CD14-positive monocyte (primary cell): ENCODE measurements at regions not wholly inside any gene's neighbourhood (a gene's known extent, or its start where the extent isn't known, plus 50 kb on each side); places are given as distances from the start of the nearest gene placed in this dataset.

Experiments
- DNase-seq, 3 donors: peaks; one replicate each; pipeline ENCODE4 v3.0.0-alpha.2; 2011 to 2022
- H2AFZ ChIP-seq: 2 replicates; pipeline ENCODE4 v1.6.0; 2012; ENCODE audit warnings: mild to moderate bottlenecking, low read depth, low read length, inconsistent platforms; ENCODE audit not compliant: insufficient read depth, poor library complexity, severe bottlenecking
- H3K27ac ChIP-seq, 2 donors: 1 replicate in 1 of 2; 2 replicates in 1 of 2; pipeline ENCODE4 v1.5.1; 2012 to 2013; ENCODE audit warnings: low read length in 2 of 2, control low read depth in 1 of 2, inconsistent platforms in 1 of 2, low read depth in 1 of 2, mild to moderate bottlenecking in 1 of 2
- H3K27me3 ChIP-seq, 2 donors: one replicate each; pipeline versions ENCODE4 v1.6.0 to v1.6.1; 2011 to 2013; ENCODE audit warnings: low read length in 2 of 2; ENCODE audit not compliant: control insufficient read depth in 2 of 2, insufficient read depth in 2 of 2
- H3K36me3 ChIP-seq, 2 donors: replicated peaks in 1 of 2; 1 replicate in 1 of 2; 2 replicates in 1 of 2; pipeline versions ENCODE4 v1.5.1 to v1.6.1; 2012 to 2013; ENCODE audit warnings: low read length in 2 of 2, control low read depth in 1 of 2, inconsistent platforms in 1 of 2, mild to moderate bottlenecking in 1 of 2; ENCODE audit not compliant: insufficient read depth in 2 of 2, control insufficient read depth in 1 of 2
- H3K4me1 ChIP-seq, 2 donors: 1 replicate in 1 of 2; 2 replicates in 1 of 2; pipeline versions ENCODE4 v1.5.1 to v1.6.1; 2012 to 2013; ENCODE audit warnings: low read length in 2 of 2, control low read depth in 1 of 2, inconsistent platforms in 1 of 2, mild to moderate bottlenecking in 1 of 2, moderate library complexity in 1 of 2; ENCODE audit not compliant: insufficient read depth in 2 of 2, control insufficient read depth in 1 of 2
- H3K4me2 ChIP-seq: replicated peaks from 2 replicates; pipeline ENCODE3; 2012; ENCODE audit warnings: low read length, moderate library complexity, mild to moderate bottlenecking; ENCODE audit not compliant: poor library complexity, severe bottlenecking; ENCODE audit errors: extremely low read depth
- H3K4me3 ChIP-seq, 3 experiments: fragments of 200-600 bp in 1 of 3; sonication (generic) in 1 of 3; replicated peaks in 1 of 3; 1 replicate in 2 of 3; 2 replicates in 1 of 3; pipeline ENCODE4 v1.5.1; 2011 to 2013; ENCODE audit warnings: low read length in 3 of 3, mild to moderate bottlenecking in 3 of 3, control low read depth in 2 of 3, low read depth in 2 of 3, inconsistent platforms in 1 of 3, moderate library complexity in 1 of 3
- H3K79me2 ChIP-seq: 2 replicates; pipeline ENCODE4 v1.6.0; 2012; ENCODE audit warnings: mild to moderate bottlenecking, control low read depth, inconsistent platforms, low read length, moderate library complexity; ENCODE audit not compliant: insufficient read depth
- H3K9ac ChIP-seq: 2 replicates; pipeline ENCODE4 v1.6.0; 2017; ENCODE audit warnings: low read length, mild to moderate bottlenecking; ENCODE audit not compliant: insufficient read depth, poor library complexity, severe bottlenecking
- H3K9me3 ChIP-seq, 2 donors: replicated peaks in 1 of 2; 1 replicate in 1 of 2; 2 replicates in 1 of 2; pipeline versions ENCODE4 v1.5.1 to v1.6.1; 2012 to 2013; ENCODE audit warnings: low read length in 2 of 2, control low read depth in 1 of 2; ENCODE audit not compliant: control insufficient read depth in 1 of 2, insufficient read depth in 1 of 2
- H4K20me1 ChIP-seq: 2 replicates; pipeline ENCODE4 v1.6.0; 2012; ENCODE audit warnings: mild to moderate bottlenecking, low read length, control low read depth, moderate library complexity; ENCODE audit not compliant: insufficient read depth
- H3K27ac Mint-ChIP-seq, 7 donors: one replicate each; pipeline ENCODE4 v1.8.0; 2020; ENCODE audit warnings: mild to moderate bottlenecking in 7 of 7, mixed read lengths in 7 of 7, moderate library complexity in 6 of 7, inconsistent platforms in 2 of 7
- H3K27me3 Mint-ChIP-seq, 3 donors: one replicate each; pipeline ENCODE4 v1.8.0; 2021 to 2022; ENCODE audit warnings: low read depth in 3 of 3, mild to moderate bottlenecking in 3 of 3, mixed read lengths in 3 of 3, moderate library complexity in 3 of 3, inconsistent platforms in 1 of 3
- H3K36me3 Mint-ChIP-seq, 2 donors: one replicate each; pipeline ENCODE4 v1.8.0; 2020; ENCODE audit warnings: mixed read lengths in 2 of 2, inconsistent platforms in 1 of 2, mild to moderate bottlenecking in 1 of 2
- H3K4me1 Mint-ChIP-seq: one replicate; pipeline ENCODE4 v1.8.0; 2020; ENCODE audit warnings: mild to moderate bottlenecking, mixed read lengths
- H3K4me3 Mint-ChIP-seq, 2 donors: one replicate each; pipeline ENCODE4 v1.8.0; 2020; ENCODE audit warnings: mild to moderate bottlenecking in 2 of 2, mixed read lengths in 2 of 2, moderate library complexity in 1 of 2
- H3K9me3 Mint-ChIP-seq, 7 donors: one replicate each; pipeline ENCODE4 v1.8.0; 2020 to 2022; ENCODE audit warnings: mixed read lengths in 7 of 7, mild to moderate bottlenecking in 6 of 7, moderate library complexity in 6 of 7, inconsistent platforms in 2 of 7
- CTCF ChIP-seq: fragments of 200-600 bp; IDR thresholded peaks from one replicate; pipeline ENCODE4 v1.8.0; 2022; ENCODE audit warnings: antibody characterized with exemption, mild to moderate bottlenecking
- WGBS: methylation state at CpG from one replicate; pipeline ENCODE4 v1.1.5; 2013; ENCODE audit warnings: missing lambda C conversion rate; ENCODE audit not compliant: insufficient coverage; 5-methylcytosine and 5-hydroxymethylcytosine counted together
- intact Hi-C, 2 donors: fragments of 100-400 bp; cut with micrococcal nuclease; formaldehyde crosslinking; loops; one replicate each; pipeline versions ENCODE4 v1.15.0 to v1.15.1; 2023

GRCh38 chr4:127084666-127085065, 548.1 kb upstream of the INTU start:
- no peaks in the 10 kb centered on the region for H3K36me3 Mint-ChIP-seq
- intact Hi-C loops, result no loop called here
- WGBS, result no CpG with 5 or more reads among the region's 1 CpG
- H4K20me1 ChIP-seq, result no peaks in the 10 kb centered on the region
- H3K9ac ChIP-seq, result no peak overlapping the region
- peaks cover 0 to 1% (median 0%) of the 10 kb centered on the region in 3 donors for H3K27me3 Mint-ChIP-seq
- H3K4me1 Mint-ChIP-seq, result no peaks in the 10 kb centered on the region
- H3K4me1 ChIP-seq, result no peaks in the 10 kb centered on the region
- no peak overlapping the region for H3K4me3 Mint-ChIP-seq
- DNase-seq, result no peak
- H2AFZ ChIP-seq, result no peak overlapping the region
- peaks cover 14 to 26% of the 10 kb centered on the region in 2 donors for H3K9me3 ChIP-seq
- H3K27me3 ChIP-seq, result no peaks in the 10 kb centered on the region
- H3K79me2 ChIP-seq, result no peaks in the 10 kb centered on the region
- H3K27ac ChIP-seq, result no peak overlapping the region
- no peak for TF ChIP-seq CTCF
- no peaks in the 10 kb centered on the region for H3K36me3 ChIP-seq
- no peak overlapping the region for H3K4me2 ChIP-seq
- H3K27ac Mint-ChIP-seq, result no peak overlapping the region
- no peak overlapping the region for H3K4me3 ChIP-seq
- peaks cover 6 to 22% (median 20%) of the 10 kb centered on the region in 7 donors for H3K9me3 Mint-ChIP-seq

- no peak for DNase-seq
- no peaks in the 10 kb centered on the region for H3K27me3 Mint-ChIP-seq
- no CpG with 5 or more reads among the region's 2 CpGs for WGBS
These were observed 535.7 kb upstream of the INTU start for GRCh38 chr4:127097061-127097460.

More at GRCh38 chr4:127097061-127097460, 535.7 kb upstream of the INTU start:
- no peak overlapping the region for H3K4me3 ChIP-seq
- Mint-ChIP-seq H3K4me3 (no peak overlapping the region), H3K36me3 (no peaks in the 10 kb centered on the region), H3K27ac (no peak overlapping the region), H3K4me1 (no peaks in the 10 kb centered on the region), H3K9me3 (peaks cover 0 to 3% (median 0%) of the 10 kb centered on the region in 7 donors)
- H3K4me1 ChIP-seq, result no peaks in the 10 kb centered on the region
- H3K9ac ChIP-seq, result no peak overlapping the region
- intact Hi-C loops, result no loop called here
- no peaks in the 10 kb centered on the region for H3K9me3 ChIP-seq
- H3K36me3 ChIP-seq, result no peaks in the 10 kb centered on the region
- H4K20me1 ChIP-seq, result no peaks in the 10 kb centered on the region
- no peaks in the 10 kb centered on the region for H3K27me3 ChIP-seq
- no peak overlapping the region for H2AFZ ChIP-seq
- H3K27ac ChIP-seq, result no peak overlapping the region
- H3K79me2 ChIP-seq, result no peaks in the 10 kb centered on the region
- no peak overlapping the region for H3K4me2 ChIP-seq
- TF ChIP-seq CTCF, result no peak
